Neural progenitor cell (in vitro differentiated cells): ENCODE measurements at regions not wholly inside any gene's neighbourhood (a gene's known extent, or its start where the extent isn't known, plus 50 kb on each side); places are given as distances from the start of the nearest gene placed in this dataset.

Experiments
- DNase-seq: peaks from one replicate; pipeline ENCODE4 v3.0.0-alpha.2; 2016; ENCODE audit warnings: low spot score
- H2AFZ ChIP-seq: fragments of 200-600 bp; sonication (generic); replicated peaks from 2 replicates; pipeline ENCODE4 v1.6.1; 2016; ENCODE audit warnings: antibody characterized with exemption
- H3F3A ChIP-seq: fragments of 200-600 bp; sonication (generic); 2 replicates; pipeline ENCODE4 v1.6.1; 2016; ENCODE audit warnings: antibody characterized with exemption, low read depth
- H3K27ac ChIP-seq: fragments of 200-600 bp; sonication (generic); 2 replicates; pipeline ENCODE4 v1.5.1; 2016; ENCODE audit warnings: mild to moderate bottlenecking
- H3K27me3 ChIP-seq: fragments of 200-600 bp; sonication (generic); 2 replicates; pipeline ENCODE4 v1.6.1; 2016; ENCODE audit warnings: mild to moderate bottlenecking, moderate library complexity
- H3K36me3 ChIP-seq: fragments of 200-600 bp; sonication (generic); 2 replicates; pipeline ENCODE4 v1.5.1; 2016
- H3K4me1 ChIP-seq: fragments of 200-600 bp; sonication (generic); 2 replicates; pipeline ENCODE4 v1.6.1; 2016; ENCODE audit warnings: mixed run types
- H3K4me2 ChIP-seq: fragments of 200-600 bp; sonication (generic); 2 replicates; pipeline ENCODE4 v1.6.1; 2016
- H3K4me3 ChIP-seq: fragments of 200-600 bp; sonication (generic); 2 replicates; pipeline ENCODE4 v1.5.1; 2016
- H3K79me2 ChIP-seq: fragments of 200-600 bp; sonication (generic); 2 replicates; pipeline ENCODE4 v1.6.1; 2016; ENCODE audit warnings: low read depth
- H3K9ac ChIP-seq: fragments of 200-600 bp; sonication (generic); 2 replicates; pipeline ENCODE4 v1.6.1; 2016
- H3K9me3 ChIP-seq: fragments of 200-600 bp; sonication (generic); 2 replicates; pipeline ENCODE4 v1.5.1; 2016; ENCODE audit warnings: low read depth
- H4K20me1 ChIP-seq: fragments of 200-600 bp; sonication (generic); 2 replicates; pipeline ENCODE4 v1.6.1; 2016; ENCODE audit warnings: low read depth
- H3K27ac Mint-ChIP-seq: 3 replicates; pipeline ENCODE4 v1.8.0; 2021; ENCODE audit warnings: mixed read lengths
- H3K27me3 Mint-ChIP-seq: 2 replicates; pipeline ENCODE4 v1.8.0; 2022; ENCODE audit warnings: low read depth, mild to moderate bottlenecking, inconsistent platforms, moderate library complexity, mixed read lengths; ENCODE audit not compliant: insufficient read depth
- H3K36me3 Mint-ChIP-seq: 3 replicates; pipeline ENCODE4 v1.8.0; 2021; ENCODE audit warnings: mixed read lengths
- H3K4me1 Mint-ChIP-seq: 3 replicates; pipeline ENCODE4 v1.8.0; 2021; ENCODE audit warnings: mixed read lengths
- H3K4me3 Mint-ChIP-seq: 3 replicates; pipeline ENCODE4 v1.8.0; 2021; ENCODE audit warnings: mild to moderate bottlenecking, moderate library complexity, mixed read lengths
- H3K9me3 Mint-ChIP-seq: 3 replicates; pipeline ENCODE4 v1.8.0; 2020; ENCODE audit warnings: mixed read lengths
- EZH2 ChIP-seq: fragments of 200-600 bp; sonication (generic); IDR thresholded peaks from 2 replicates; pipeline ENCODE4 v1.6.1; 2017; ENCODE audit warnings: antibody characterized with exemption, mild to moderate bottlenecking, moderate library complexity
- EZH2phosphoT487 ChIP-seq: fragments of 200-600 bp; sonication (generic); IDR thresholded peaks from 2 replicates; pipeline ENCODE4 v1.6.1; 2017; ENCODE audit warnings: antibody characterized with exemption
- TF ChIP-seq, protein P1 (sequence below): fragments of 200-600 bp; sonication (generic); IDR thresholded peaks from 2 replicates; pipeline ENCODE4 v1.5.1; 2017; ENCODE audit warnings: antibody characterized with exemption, mild to moderate bottlenecking

GRCh38 chr2:60282886-60283285, 270.6 kb downstream of the BCL11A start:
- Histone ChIP-seq H3K4me3 (no peak overlapping the region), H3K4me2 (no peak overlapping the region), H3K27ac (no peak overlapping the region), H3K9me3 (no peaks in the 10 kb centered on the region), H2AFZ (no peak overlapping the region), H3K4me1 (peaks cover 3% of the 10 kb centered on the region), H3K9ac (no peak overlapping the region), H3K79me2 (no peaks in the 10 kb centered on the region), H3F3A (no peaks in the 10 kb centered on the region), H3K36me3 (no peaks in the 10 kb centered on the region), H4K20me1 (no peaks in the 10 kb centered on the region), H3K27me3 (no peaks in the 10 kb centered on the region)
- TF ChIP-seq EZH2 (no peak), EZH2phosphoT487 (no peak)
- TF ChIP-seq, protein P1, sequence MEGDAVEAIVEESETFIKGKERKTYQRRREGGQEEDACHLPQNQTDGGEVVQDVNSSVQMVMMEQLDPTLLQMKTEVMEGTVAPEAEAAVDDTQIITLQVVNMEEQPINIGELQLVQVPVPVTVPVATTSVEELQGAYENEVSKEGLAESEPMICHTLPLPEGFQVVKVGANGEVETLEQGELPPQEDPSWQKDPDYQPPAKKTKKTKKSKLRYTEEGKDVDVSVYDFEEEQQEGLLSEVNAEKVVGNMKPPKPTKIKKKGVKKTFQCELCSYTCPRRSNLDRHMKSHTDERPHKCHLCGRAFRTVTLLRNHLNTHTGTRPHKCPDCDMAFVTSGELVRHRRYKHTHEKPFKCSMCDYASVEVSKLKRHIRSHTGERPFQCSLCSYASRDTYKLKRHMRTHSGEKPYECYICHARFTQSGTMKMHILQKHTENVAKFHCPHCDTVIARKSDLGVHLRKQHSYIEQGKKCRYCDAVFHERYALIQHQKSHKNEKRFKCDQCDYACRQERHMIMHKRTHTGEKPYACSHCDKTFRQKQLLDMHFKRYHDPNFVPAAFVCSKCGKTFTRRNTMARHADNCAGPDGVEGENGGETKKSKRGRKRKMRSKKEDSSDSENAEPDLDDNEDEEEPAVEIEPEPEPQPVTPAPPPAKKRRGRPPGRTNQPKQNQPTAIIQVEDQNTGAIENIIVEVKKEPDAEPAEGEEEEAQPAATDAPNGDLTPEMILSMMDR = no peak
- H3K36me3 Mint-ChIP-seq = no peaks in the 10 kb centered on the region
- peaks cover 5% of the 10 kb centered on the region for H3K27me3 Mint-ChIP-seq
- H3K4me1 Mint-ChIP-seq = peaks cover 27% of the 10 kb centered on the region
- peaks cover 5% of the 10 kb centered on the region for H3K9me3 Mint-ChIP-seq
- H3K4me3 Mint-ChIP-seq = no peak overlapping the region
- no peak overlapping the region for H3K27ac Mint-ChIP-seq
- no peak for DNase-seq

- no peak overlapping the region for H2AFZ ChIP-seq
- no peak overlapping the region for H3K4me3 Mint-ChIP-seq
- no peaks in the 10 kb centered on the region for H3F3A ChIP-seq
- DNase-seq = no peak
- H3K36me3 Mint-ChIP-seq = no peaks in the 10 kb centered on the region
- no peaks in the 10 kb centered on the region for H3K79me2 ChIP-seq
- no peaks in the 10 kb centered on the region for H3K36me3 ChIP-seq
- no peaks in the 10 kb centered on the region for H3K9me3 ChIP-seq
- H3K4me2 ChIP-seq = no peak overlapping the region
- H4K20me1 ChIP-seq = no peaks in the 10 kb centered on the region
- no peak overlapping the region for H3K4me3 ChIP-seq
- no peak overlapping the region for H3K27ac ChIP-seq
- TF ChIP-seq, protein P1 = no peak
- TF ChIP-seq EZH2phosphoT487 = no peak
- TF ChIP-seq EZH2 = no peak
- peaks cover 3% of the 10 kb centered on the region for H3K4me1 ChIP-seq
- peaks cover 30% of the 10 kb centered on the region for H3K4me1 Mint-ChIP-seq
- peaks cover 7% of the 10 kb centered on the region for H3K27me3 Mint-ChIP-seq
- no peak overlapping the region for H3K27ac Mint-ChIP-seq
- no peak overlapping the region for H3K9ac ChIP-seq
- peaks cover 7% of the 10 kb centered on the region for H3K9me3 Mint-ChIP-seq
- no peaks in the 10 kb centered on the region for H3K27me3 ChIP-seq
These were observed 271.7 kb downstream of the BCL11A start for GRCh38 chr2:60281730-60282129.

DNA sequence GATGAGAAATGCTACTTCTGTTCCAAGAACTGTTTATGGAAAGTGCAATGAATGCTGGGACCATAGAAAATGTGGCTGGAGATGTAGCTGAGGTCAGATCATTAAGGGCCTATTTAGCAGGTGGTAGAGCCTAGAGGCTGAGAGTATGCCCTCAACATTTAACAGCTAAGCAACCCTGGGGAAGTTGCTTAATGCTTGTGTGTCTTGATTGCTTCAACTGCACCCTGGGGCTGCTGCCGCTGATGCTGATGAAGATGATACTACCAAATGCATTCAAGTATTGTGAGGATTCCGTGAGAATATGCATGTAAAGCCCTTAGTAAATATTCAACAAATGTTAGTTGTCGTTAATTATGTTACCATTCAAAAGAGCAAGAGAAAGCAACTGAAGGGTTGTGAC, 273.2 kb downstream of the BCL11A start:
- H3K4me1 Mint-ChIP-seq = peaks cover 18% of the 10 kb centered on the region
- Histone ChIP-seq H3K27me3 (no peaks in the 10 kb centered on the region), H4K20me1 (no peaks in the 10 kb centered on the region), H3K4me3 (no peak overlapping the region), H3K27ac (no peak overlapping the region), H3K9me3 (no peaks in the 10 kb centered on the region), H3K79me2 (no peaks in the 10 kb centered on the region), H3K9ac (no peak overlapping the region), H2AFZ (no peak overlapping the region), H3K36me3 (no peaks in the 10 kb centered on the region), H3F3A (no peaks in the 10 kb centered on the region), H3K4me1 (peaks cover 3% of the 10 kb centered on the region), H3K4me2 (no peak overlapping the region)
- no peak for DNase-seq
- H3K9me3 Mint-ChIP-seq = peaks cover 10% of the 10 kb centered on the region
- no peaks in the 10 kb centered on the region for H3K36me3 Mint-ChIP-seq
- TF ChIP-seq EZH2 (no peak), EZH2phosphoT487 (no peak)
- TF ChIP-seq, protein P1 = no peak
- no peak overlapping the region for H3K27ac Mint-ChIP-seq
- H3K4me3 Mint-ChIP-seq = no peak overlapping the region
- peaks cover 7% of the 10 kb centered on the region for H3K27me3 Mint-ChIP-seq
